Small intestine (tissue), 7 donors: ENCODE measurements at regions not wholly inside any gene's neighbourhood (a gene's known extent, or its start where the extent isn't known, plus 50 kb on each side); places are given as distances from the start of the nearest gene placed in this dataset.

ENCODE experiments used
- DNase-seq, 2 donors: peaks; one replicate each; pipeline versions ENCODE4 v3.0.0 to v3.0.0-alpha.2; 2013
- FAIRE-seq: peaks from 2 replicates; lab custom pipeline; 2012; peaks lifted over from hg19 to GRCh38; lab: Jason Lieb, UNC
- H3K27ac ChIP-seq, 3 donors: one replicate each; pipeline ENCODE4 v1.5.1; 2013; ENCODE audit warnings: low read length in 2 of 3, mild to moderate bottlenecking in 2 of 3, control low read depth in 1 of 3, inconsistent platforms in 1 of 3, low read depth in 1 of 3, moderate library complexity in 1 of 3
- H3K27me3 ChIP-seq, 3 donors: one replicate each; pipeline ENCODE4 v1.6.1; 2013; ENCODE audit warnings: low read length in 3 of 3, inconsistent platforms in 1 of 3; ENCODE audit not compliant: control insufficient read depth in 3 of 3, insufficient read depth in 3 of 3
- H3K36me3 ChIP-seq, 3 donors: one replicate each; pipeline ENCODE4 v1.6.1; 2013; ENCODE audit warnings: low read length in 3 of 3, inconsistent platforms in 1 of 3, low read depth in 1 of 3, mild to moderate bottlenecking in 1 of 3, moderate library complexity in 1 of 3; ENCODE audit not compliant: control insufficient read depth in 3 of 3, insufficient read depth in 2 of 3
- H3K4me1 ChIP-seq, 3 donors: one replicate each; pipeline ENCODE4 v1.6.1; 2013; ENCODE audit warnings: low read length in 2 of 3, inconsistent platforms in 1 of 3, low read depth in 1 of 3, mild to moderate bottlenecking in 1 of 3, moderate library complexity in 1 of 3; ENCODE audit not compliant: control insufficient read depth in 3 of 3, insufficient read depth in 2 of 3
- H3K4me3 ChIP-seq, 3 donors: one replicate each; pipeline ENCODE4 v1.5.1; 2013; ENCODE audit warnings: low read length in 3 of 3, control low read depth in 1 of 3, inconsistent platforms in 1 of 3, low read depth in 1 of 3, mild to moderate bottlenecking in 1 of 3, moderate library complexity in 1 of 3
- H3K9me3 ChIP-seq, 2 donors: one replicate each; pipeline ENCODE4 v1.6.1; 2013; ENCODE audit warnings: low read depth in 1 of 2, low read length in 1 of 2; ENCODE audit not compliant: control insufficient read depth in 2 of 2, insufficient read depth in 1 of 2
- WGBS, 3 donors: extraction: QIAGEN DNeasy Blood & Tissue Kit; methylation state at CpG; one replicate each; pipeline ENCODE4 v1.1.7; 2013; 5-methylcytosine and 5-hydroxymethylcytosine counted together
- donor health status: healthy with polysubstance abuse.
- donor health status: control.
- donor health status: control.
- donor health status: Bipolar disorder and iron deficiency.
- donor health status: healthy.

GRCh38 chr3:194749631-194750490, 64.2 kb downstream of the FAM43A start:
- Histone ChIP-seq H3K36me3 (no peaks in the 10 kb centered on the region), H3K4me3 (no peak overlapping the region), H3K9me3 (no peaks in the 10 kb centered on the region), H3K27ac (no peak overlapping the region), H3K4me1 (peaks cover 0 to 28% (median 2%) of the 10 kb centered on the region in 3 donors), H3K27me3 (no peaks in the 10 kb centered on the region)
- DNase-seq (peak in 1 of 2 donors; percentile 59), FAIRE-seq (no peak)
- WGBS, 3 donors: 39 to 58% (median 56%) methylated on average over 17 of the region's 17 CpGs

- WGBS, 3 donors: 80 to 92% (median 82%) methylated on average over 5 of the region's 5 CpGs
- Histone ChIP-seq H3K9me3 (no peaks in the 10 kb centered on the region), H3K36me3 (no peaks in the 10 kb centered on the region), H3K27me3 (no peaks in the 10 kb centered on the region), H3K4me1 (peaks cover 0 to 22% (median 2%) of the 10 kb centered on the region in 3 donors), H3K4me3 (no peak overlapping the region), H3K27ac (no peak overlapping the region)
- DNase-seq (no peak), FAIRE-seq (no peak)
Observed at GRCh38 chr3:194750491-194750828, 64.8 kb downstream of the FAM43A start.

- no peak overlapping the region for H3K27ac ChIP-seq
- WGBS, 3 donors: 68 to 88% (median 86%) methylated on average over 29 of the region's 29 CpGs
- H3K27me3 ChIP-seq: no peaks in the 10 kb centered on the region
- DNase-seq (peak in 1 of 2 donors; percentile 44), FAIRE-seq (no peak)
- peaks cover 0 to 2% (median 0%) of the 10 kb centered on the region in 3 donors for H3K4me1 ChIP-seq
- H3K4me3 ChIP-seq: no peak overlapping the region
- no peaks in the 10 kb centered on the region for H3K9me3 ChIP-seq
- no peaks in the 10 kb centered on the region for H3K36me3 ChIP-seq
Observed at GRCh38 chr3:194755671-194756459, 70.2 kb downstream of the FAM43A start.

- DNase-seq: peak in 1 of 2 donors; percentile 55
- no peak for FAIRE-seq
- Histone ChIP-seq H3K27ac (no peak overlapping the region), H3K36me3 (no peaks in the 10 kb centered on the region), H3K27me3 (no peaks in the 10 kb centered on the region), H3K4me3 (no peak overlapping the region), H3K9me3 (no peaks in the 10 kb centered on the region), H3K4me1 (peaks cover 0 to 2% (median 0%) of the 10 kb centered on the region in 3 donors)
- WGBS, 3 donors: 37 to 67% (median 54%) methylated on average over 4 of the region's 4 CpGs
Observed at GRCh38 chr3:194756460-194756779, 70.7 kb downstream of the FAM43A start.

- WGBS, 3 donors: 73 to 91% (median 90%) methylated on average over 10 of the region's 10 CpGs
- Histone ChIP-seq H3K27ac (no peak overlapping the region), H3K36me3 (no peaks in the 10 kb centered on the region), H3K4me3 (no peak overlapping the region), H3K4me1 (peaks cover 0 to 2% (median 0%) of the 10 kb centered on the region in 3 donors), H3K9me3 (no peaks in the 10 kb centered on the region), H3K27me3 (no peaks in the 10 kb centered on the region)
- DNase-seq: no peak
- no peak for FAIRE-seq
Observed at GRCh38 chr3:194756791-194757325, 71.2 kb downstream of the FAM43A start.

GRCh38 chr3:194757647-194758061, 72.0 kb downstream of the FAM43A start:
- no peak overlapping the region for H3K4me3 ChIP-seq
- H3K9me3 ChIP-seq: no peaks in the 10 kb centered on the region
- H3K4me1 ChIP-seq: peaks cover 0 to 2% (median 0%) of the 10 kb centered on the region in 3 donors
- no peaks in the 10 kb centered on the region for H3K27me3 ChIP-seq
- no peak overlapping the region for H3K27ac ChIP-seq
- FAIRE-seq (no peak), DNase-seq (no peak)
- WGBS, 3 donors: 54 to 73% (median 57%) methylated on average over 2 of the region's 2 CpGs
- no peaks in the 10 kb centered on the region for H3K36me3 ChIP-seq

GRCh38 chr3:194758716-194759115, 73.0 kb downstream of the FAM43A start:
- H3K4me1 ChIP-seq: peaks cover 0 to 2% (median 0%) of the 10 kb centered on the region in 3 donors
- no peaks in the 10 kb centered on the region for H3K9me3 ChIP-seq
- 88 to 92% (median 88%) methylated on average over 2 of the region's 2 CpGs for WGBS, 3 donors
- no peaks in the 10 kb centered on the region for H3K36me3 ChIP-seq
- H3K4me3 ChIP-seq: no peak overlapping the region
- H3K27ac ChIP-seq: no peak overlapping the region
- no peaks in the 10 kb centered on the region for H3K27me3 ChIP-seq
- DNase-seq (no peak), FAIRE-seq (no peak)

- FAIRE-seq (no peak), DNase-seq (no peak)
- no peaks in the 10 kb centered on the region for H3K36me3 ChIP-seq
- H3K4me1 ChIP-seq: peaks cover 0 to 2% (median 0%) of the 10 kb centered on the region in 3 donors
- H3K9me3 ChIP-seq: no peaks in the 10 kb centered on the region
- no peak overlapping the region for H3K4me3 ChIP-seq
- WGBS, 3 donors: 69 to 76% (median 75%) methylated on average over 9 of the region's 9 CpGs
- no peaks in the 10 kb centered on the region for H3K27me3 ChIP-seq
- no peak overlapping the region for H3K27ac ChIP-seq
Observed at GRCh38 chr3:194760494-194761137, 74.9 kb downstream of the FAM43A start.
